K562 (cell line): ENCODE measurements at regions not wholly inside any gene's neighbourhood (a gene's known extent, or its start where the extent isn't known, plus 50 kb on each side); places are given as distances from the start of the nearest gene placed in this dataset.

ENCODE experiments used
- ATAC-seq: fragments of 200-7000 bp; cut with Tn5 transposase; 3 replicates; pipeline ENCODE4 v1.9.1; 2020; ENCODE audit warnings: moderate library complexity
- BruUV-seq: library from RNA; stranded (reverse); fragments of 400-500 nt; replicated peaks from 2 replicates; lab custom pipeline; 2021; lab: Mats Ljungman, UMichigan
- CTCF ChIA-PET: fragments of 300-600 bp; formaldehyde crosslinking; extraction: SDS; loops from one replicate; lab custom pipeline; 2021; ENCODE audit warnings: low intra/inter-chr PET ratio; lab: Yijun Ruan, JAX
- POLR2A ChIA-PET: fragments of 300-600, 350-650 bp; sonication (Branson Sonifier 250); formaldehyde crosslinking; extraction: SDS; loops from one replicate; lab custom pipeline; 2021; ENCODE audit warnings: antibody characterized with exemption, inconsistent platforms; lab: Yijun Ruan, JAX
- DNase-seq, 4 experiments: peaks; one replicate each; pipeline versions ENCODE4 v3.0.0 to v3.0.0-alpha.2; 2011 to 2018; ENCODE audit warnings: low spot score in 3 of 4, mixed read lengths in 3 of 4; ENCODE audit errors: extremely low read depth in 1 of 4
- FAIRE-seq: peaks from 2 replicates; lab custom pipeline; 2011; peaks lifted over from hg19 to GRCh38; lab: Jason Lieb, UNC
- H2AFZ ChIP-seq: 2 replicates; pipeline ENCODE4 v1.6.0; 2011; ENCODE audit warnings: low read depth, low read length, control low read depth, inconsistent platforms
- H3K27ac ChIP-seq: fragments of 200-600 bp; 3 replicates; pipeline ENCODE4 v1.8.0; 2011; ENCODE audit warnings: low read depth, mild to moderate bottlenecking, control low read depth, inconsistent platforms, low read length, moderate library complexity, mixed read lengths; ENCODE audit errors: extremely low read depth
- H3K27me3 ChIP-seq, 2 experiments: fragments of 300-600 bp in 1 of 2; 2 replicates in 1 of 2; 3 replicates in 1 of 2; pipeline versions ENCODE4 v1.6.0 to v1.8.0; 2011; ENCODE audit warnings: inconsistent platforms in 2 of 2, low read length in 2 of 2, mild to moderate bottlenecking in 1 of 2, mixed read lengths in 1 of 2, moderate library complexity in 1 of 2; ENCODE audit not compliant: control insufficient read depth in 2 of 2, insufficient read depth in 2 of 2
- H3K36me3 ChIP-seq: fragments of 300-600 bp; 3 replicates; pipeline ENCODE4 v1.8.0; 2011; ENCODE audit warnings: mild to moderate bottlenecking, low read length, inconsistent platforms; ENCODE audit not compliant: control insufficient read depth, insufficient read depth
- H3K4me1 ChIP-seq, 2 experiments: fragments of 200-600 bp in 1 of 2; replicated peaks in 1 of 2; 2 replicates in 1 of 2; 3 replicates in 1 of 2; pipeline versions ENCODE4 v1.5.1 to v1.8.0; 2011; ENCODE audit warnings: inconsistent platforms in 2 of 2, low read length in 2 of 2, mild to moderate bottlenecking in 1 of 2, mixed read lengths in 1 of 2, moderate library complexity in 1 of 2; ENCODE audit not compliant: control insufficient read depth in 2 of 2, insufficient read depth in 2 of 2
- H3K4me2 ChIP-seq: 2 replicates; pipeline ENCODE4 v1.6.1; 2011; ENCODE audit warnings: low read length, control low read depth, inconsistent platforms, mixed read lengths; ENCODE audit not compliant: insufficient read depth
- H3K4me3 ChIP-seq: fragments of 200-600 bp; sonication (generic), shearing (Covaris generic); 2 replicates; pipeline ENCODE4 v1.5.1; 2016; ENCODE audit warnings: control low read depth, inconsistent platforms
- H3K79me2 ChIP-seq: fragments of 200-600 bp; 3 replicates; pipeline ENCODE4 v1.8.0; 2011; ENCODE audit warnings: low read length, inconsistent platforms; ENCODE audit not compliant: control insufficient read depth, insufficient read depth
- H3K9ac ChIP-seq, 2 experiments: 2 replicates each; pipeline versions ENCODE4 v1.6.0 to v1.6.1; 2011; ENCODE audit warnings: low read depth in 2 of 2, low read length in 2 of 2, control low read depth in 1 of 2, inconsistent platforms in 1 of 2, mild to moderate bottlenecking in 1 of 2, mixed read lengths in 1 of 2; ENCODE audit not compliant: insufficient read depth in 1 of 2
- H3K9me1 ChIP-seq: one replicate; pipeline ENCODE4 v1.6.0; 2011; ENCODE audit warnings: inconsistent platforms, mild to moderate bottlenecking, low read length, moderate library complexity; ENCODE audit not compliant: control insufficient read depth, insufficient read depth
- H3K9me3 ChIP-seq: replicated peaks from 2 replicates; pipeline ENCODE4 v1.5.1; 2011; ENCODE audit warnings: low read depth, low read length, inconsistent platforms; ENCODE audit not compliant: control insufficient read depth, insufficient read depth
- H4K20me1 ChIP-seq: replicated peaks from 2 replicates; pipeline ENCODE4 v1.6.1; 2011; ENCODE audit warnings: low read length, inconsistent platforms, mixed read lengths; ENCODE audit not compliant: control insufficient read depth, insufficient read depth
- CREM ChIP-seq: IDR thresholded peaks from 2 replicates; pipeline ENCODE4 v1.6.1; 2014; ENCODE audit warnings: antibody characterized with exemption, low read depth
- DDX20 ChIP-seq: fragments of 450-650 bp; IDR thresholded peaks from 2 replicates; pipeline ENCODE4 v1.6.1; 2016; ENCODE audit warnings: missing genetic modification characterization, low read depth, mild to moderate bottlenecking, missing compliant biosample characterization, moderate library complexity
- MCM5 ChIP-seq: fragments of 450-650 bp; IDR thresholded peaks from 2 replicates; pipeline ENCODE4 v1.6.1; 2016; ENCODE audit warnings: low read depth
- MEIS2 ChIP-seq: fragments of 450-650 bp; IDR thresholded peaks from 2 replicates; pipeline ENCODE4 v1.6.1; 2014; ENCODE audit warnings: mild to moderate bottlenecking; ENCODE audit not compliant: partially characterized antibody
- MXI1 ChIP-seq: IDR thresholded peaks from 2 replicates; pipeline ENCODE4 v1.6.1; 2011; ENCODE audit warnings: low read depth, mild to moderate bottlenecking, improper control_type of control experiment, low read length
- NFATC3 ChIP-seq: fragments of 450-650 bp; IDR thresholded peaks from 2 replicates; pipeline ENCODE4 v1.6.1; 2017; ENCODE audit warnings: mild to moderate bottlenecking
- SMARCC2 ChIP-seq: fragments of 450-650 bp; IDR thresholded peaks from 2 replicates; pipeline ENCODE4 v1.6.1; 2017; ENCODE audit warnings: antibody characterized with exemption, moderate library complexity, mild to moderate bottlenecking, low read depth
- TCF7L2 ChIP-seq: fragments of 150-350 bp; IDR thresholded peaks from 2 replicates; pipeline ENCODE4 v1.6.1; 2016; ENCODE audit warnings: low read depth, mild to moderate bottlenecking, low read length, moderate library complexity
- ZFP30 ChIP-seq: fragments of 250-450 bp; sonication (Bioruptor Pico); IDR thresholded peaks from 2 replicates; pipeline ENCODE4 v1.8.0; 2022; ENCODE audit warnings: moderate library complexity, mild to moderate bottlenecking, inconsistent platforms, borderline replicate concordance
- ZNF253 ChIP-seq: fragments of 250-450 bp; sonication (Bioruptor Pico); conservative IDR thresholded peaks from 2 replicates; pipeline ENCODE4 v1.6.1; 2021; ENCODE audit warnings: mild to moderate bottlenecking
- ZNF436 ChIP-seq: fragments of 250-450, 450-650 bp; sonication (Bioruptor Pico); formaldehyde crosslinking; IDR thresholded peaks from 2 replicates; pipeline ENCODE4 v1.7.0; 2020; ENCODE audit warnings: mild to moderate bottlenecking
- WGBS: fragments of 100-300 bp; shearing (Covaris generic); methylation state at CpG from one replicate; pipeline ENCODE4 v1.1.6; 2016; ENCODE audit warnings: low coverage, mixed read lengths; ENCODE audit not compliant: insufficient coverage; ENCODE audit errors: missing lambda C conversion rate; 5-methylcytosine and 5-hydroxymethylcytosine counted together
- in situ Hi-C: fragments of 300-500 bp; cut with MboI; formaldehyde crosslinking; loops from 4 replicates; pipeline ENCODE4 v1.15.0; 2018; ENCODE audit warnings: inconsistent platforms, mixed read lengths
- intact Hi-C: fragments of 100-400 bp; cut with micrococcal nuclease; formaldehyde crosslinking; loops from 2 replicates; pipeline ENCODE4 v1.14.2; 2022
- TF ChIP-seq, protein P1 (sequence below): fragments of 450-650 bp; IDR thresholded peaks from 2 replicates; pipeline ENCODE4 v1.6.1; 2016; ENCODE audit warnings: mild to moderate bottlenecking
- TF ChIP-seq, protein P2 (sequence below): fragments of 450-650 bp; IDR thresholded peaks from 2 replicates; pipeline ENCODE4 v1.6.1; 2014; ENCODE audit warnings: low read depth, mild to moderate bottlenecking, moderate library complexity, borderline replicate concordance
- TF ChIP-seq, protein P3 (sequence below), 2 experiments: fragments of 450-650 bp; IDR thresholded peaks; 2 replicates each; pipeline ENCODE4 v1.6.1; 2016

DNA sequence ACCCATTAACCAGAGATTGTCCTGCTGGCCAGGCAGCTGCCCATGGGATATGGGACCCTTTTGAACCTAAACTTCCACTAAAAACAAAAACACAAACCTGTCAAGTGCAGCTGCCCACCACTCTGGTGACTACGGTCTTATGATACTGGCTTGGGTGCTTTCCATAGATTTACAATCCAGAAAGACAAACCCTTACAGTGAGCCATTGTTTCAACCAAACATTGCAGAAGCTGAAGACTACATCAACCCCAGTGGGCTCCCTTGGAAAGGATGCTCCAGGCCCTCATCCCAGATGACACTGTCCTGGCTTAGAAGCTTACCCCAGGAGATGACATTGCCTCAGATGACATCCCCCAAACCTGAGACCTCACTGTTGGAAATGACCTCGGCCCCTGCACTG lies 56.9 kb upstream of the WNT11 start (continued):
- TF ChIP-seq DDX20 (no peak), TCF7L2 (no peak), ZFP30 (CRISPR knock-in tag) (no peak), MXI1 (no peak)

DNA sequence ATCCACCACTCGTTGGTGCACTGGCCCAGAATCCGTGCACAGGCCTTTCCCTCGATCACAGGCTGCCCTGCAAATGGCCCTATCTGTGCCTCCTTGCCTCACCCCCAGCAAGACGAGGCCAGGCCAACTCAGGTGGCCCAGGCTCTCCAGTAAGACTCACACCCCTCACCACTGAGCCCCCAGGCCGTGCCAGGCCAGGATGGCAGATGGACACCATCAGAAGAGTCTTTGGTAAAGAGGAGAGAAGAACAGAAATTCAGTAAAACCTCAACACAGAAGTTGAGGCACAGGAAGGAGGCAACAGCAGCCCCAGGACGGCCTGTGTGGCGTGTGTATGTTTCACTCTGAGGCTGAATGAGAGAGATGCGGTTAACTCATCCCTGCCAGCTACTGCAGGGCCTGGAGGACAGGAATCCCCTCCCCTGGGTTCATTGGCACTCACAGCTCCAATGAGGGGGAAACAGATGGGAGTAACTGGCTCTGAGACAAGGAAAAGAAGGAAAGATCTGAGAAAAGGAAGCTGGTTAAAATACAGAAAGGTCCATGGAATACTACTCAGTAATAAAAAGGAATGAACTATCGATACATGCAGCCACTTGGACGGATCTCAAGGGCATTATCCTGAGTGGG lies 54.1 kb upstream of the WNT11 start:
- FAIRE-seq = no peak
- H4K20me1 ChIP-seq = 0 out of 2 replicates have a peak, but pooled peaks cover 4% of the 10 kb centered on the region
- ChIA-PET CTCF (no interaction called here), POLR2A (no interaction called here)
- H3K4me3 ChIP-seq = no peak overlapping the region
- H3K4me1 ChIP-seq = no peaks in the 10 kb centered on the region
- H3K9me3 ChIP-seq = no peaks in the 10 kb centered on the region
- H3K79me2 ChIP-seq = no peaks in the 10 kb centered on the region
- TF ChIP-seq ZNF253 (no peak), ZNF436 (no peak), SMARCC2 (no peak), NFATC3 (no peak), MEIS2 (no peak), MCM5 (no peak), CREM (no peak)
- TF ChIP-seq, protein P1, sequence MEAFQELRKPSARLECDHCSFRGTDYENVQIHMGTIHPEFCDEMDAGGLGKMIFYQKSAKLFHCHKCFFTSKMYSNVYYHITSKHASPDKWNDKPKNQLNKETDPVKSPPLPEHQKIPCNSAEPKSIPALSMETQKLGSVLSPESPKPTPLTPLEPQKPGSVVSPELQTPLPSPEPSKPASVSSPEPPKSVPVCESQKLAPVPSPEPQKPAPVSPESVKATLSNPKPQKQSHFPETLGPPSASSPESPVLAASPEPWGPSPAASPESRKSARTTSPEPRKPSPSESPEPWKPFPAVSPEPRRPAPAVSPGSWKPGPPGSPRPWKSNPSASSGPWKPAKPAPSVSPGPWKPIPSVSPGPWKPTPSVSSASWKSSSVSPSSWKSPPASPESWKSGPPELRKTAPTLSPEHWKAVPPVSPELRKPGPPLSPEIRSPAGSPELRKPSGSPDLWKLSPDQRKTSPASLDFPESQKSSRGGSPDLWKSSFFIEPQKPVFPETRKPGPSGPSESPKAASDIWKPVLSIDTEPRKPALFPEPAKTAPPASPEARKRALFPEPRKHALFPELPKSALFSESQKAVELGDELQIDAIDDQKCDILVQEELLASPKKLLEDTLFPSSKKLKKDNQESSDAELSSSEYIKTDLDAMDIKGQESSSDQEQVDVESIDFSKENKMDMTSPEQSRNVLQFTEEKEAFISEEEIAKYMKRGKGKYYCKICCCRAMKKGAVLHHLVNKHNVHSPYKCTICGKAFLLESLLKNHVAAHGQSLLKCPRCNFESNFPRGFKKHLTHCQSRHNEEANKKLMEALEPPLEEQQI = no peak
- TF ChIP-seq, protein P2, sequence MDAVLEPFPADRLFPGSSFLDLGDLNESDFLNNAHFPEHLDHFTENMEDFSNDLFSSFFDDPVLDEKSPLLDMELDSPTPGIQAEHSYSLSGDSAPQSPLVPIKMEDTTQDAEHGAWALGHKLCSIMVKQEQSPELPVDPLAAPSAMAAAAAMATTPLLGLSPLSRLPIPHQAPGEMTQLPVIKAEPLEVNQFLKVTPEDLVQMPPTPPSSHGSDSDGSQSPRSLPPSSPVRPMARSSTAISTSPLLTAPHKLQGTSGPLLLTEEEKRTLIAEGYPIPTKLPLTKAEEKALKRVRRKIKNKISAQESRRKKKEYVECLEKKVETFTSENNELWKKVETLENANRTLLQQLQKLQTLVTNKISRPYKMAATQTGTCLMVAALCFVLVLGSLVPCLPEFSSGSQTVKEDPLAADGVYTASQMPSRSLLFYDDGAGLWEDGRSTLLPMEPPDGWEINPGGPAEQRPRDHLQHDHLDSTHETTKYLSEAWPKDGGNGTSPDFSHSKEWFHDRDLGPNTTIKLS = no peak
- TF ChIP-seq, protein P3, sequence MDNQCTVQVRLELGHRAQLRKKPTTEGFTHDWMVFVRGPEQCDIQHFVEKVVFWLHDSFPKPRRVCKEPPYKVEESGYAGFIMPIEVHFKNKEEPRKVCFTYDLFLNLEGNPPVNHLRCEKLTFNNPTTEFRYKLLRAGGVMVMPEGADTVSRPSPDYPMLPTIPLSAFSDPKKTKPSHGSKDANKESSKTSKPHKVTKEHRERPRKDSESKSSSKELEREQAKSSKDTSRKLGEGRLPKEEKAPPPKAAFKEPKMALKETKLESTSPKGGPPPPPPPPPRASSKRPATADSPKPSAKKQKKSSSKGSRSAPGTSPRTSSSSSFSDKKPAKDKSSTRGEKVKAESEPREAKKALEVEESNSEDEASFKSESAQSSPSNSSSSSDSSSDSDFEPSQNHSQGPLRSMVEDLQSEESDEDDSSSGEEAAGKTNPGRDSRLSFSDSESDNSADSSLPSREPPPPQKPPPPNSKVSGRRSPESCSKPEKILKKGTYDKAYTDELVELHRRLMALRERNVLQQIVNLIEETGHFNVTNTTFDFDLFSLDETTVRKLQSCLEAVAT (IDR thresholded peaks at IDR 0.05) = no peak
- 0% methylated on average over 10 of the region's 10 CpGs for WGBS
- in situ Hi-C loops = no loop called here
- no TSS peak for BruUV-seq
- ATAC-seq = no peak
- DNase-seq = no peak
- no peak overlapping the region for H3K4me2 ChIP-seq
- no peak overlapping the region for H3K27ac ChIP-seq
- no peaks in the 10 kb centered on the region for H3K36me3 ChIP-seq
- H2AFZ ChIP-seq = no peak overlapping the region
- H3K9ac ChIP-seq = no peak overlapping the region
- no peaks in the 10 kb centered on the region for H3K9me1 ChIP-seq
- intact Hi-C loops = no loop called here
- peaks cover 18 to 63% of the 10 kb centered on the region in 2 experiments; a peak in 4 of 5 replicates for H3K27me3 ChIP-seq
